Fibroblast of pulmonary artery (primary cell): ENCODE measurements at regions not wholly inside any gene's neighbourhood (a gene's known extent, or its start where the extent isn't known, plus 50 kb on each side); places are given as distances from the start of the nearest gene placed in this dataset.

ENCODE experiments used
- DNase-seq: peaks from one replicate; pipeline ENCODE4 v3.0.0-alpha.2; 2010; ENCODE audit warnings: low read depth
- H3K4me3 ChIP-seq: replicated peaks from 2 replicates; pipeline ENCODE4 v1.5.1; 2011; ENCODE audit warnings: low read depth, mild to moderate bottlenecking, control low read depth, low read length, moderate library complexity
- TF ChIP-seq, protein P1 (sequence below): IDR thresholded peaks from 2 replicates; pipeline ENCODE4 v1.5.1; 2011; ENCODE audit warnings: mild to moderate bottlenecking, control low read depth, low read length, inconsistent platforms; ENCODE audit errors: missing control alignments

DNA sequence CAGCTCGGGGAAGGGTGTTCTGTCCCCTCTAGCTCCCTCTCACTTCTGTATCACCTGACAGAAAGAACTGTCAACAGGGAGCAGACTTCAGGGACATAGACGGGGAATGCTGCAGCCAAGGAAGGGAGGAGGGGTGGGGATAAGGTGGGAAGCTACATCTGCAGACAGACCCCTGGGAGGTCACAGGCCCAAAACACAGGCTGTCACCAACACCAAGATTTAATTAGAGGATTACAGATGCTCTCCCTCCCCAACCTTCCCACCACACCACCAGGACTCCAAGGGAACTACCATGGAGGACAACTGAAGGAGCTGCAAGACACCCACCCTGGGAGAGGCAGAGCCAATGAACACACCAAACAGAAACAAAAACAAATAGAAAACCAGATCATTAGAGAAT lies 425.2 kb upstream of the VSTM2A start:
- no peak overlapping the region for H3K4me3 ChIP-seq
- TF ChIP-seq, protein P1, sequence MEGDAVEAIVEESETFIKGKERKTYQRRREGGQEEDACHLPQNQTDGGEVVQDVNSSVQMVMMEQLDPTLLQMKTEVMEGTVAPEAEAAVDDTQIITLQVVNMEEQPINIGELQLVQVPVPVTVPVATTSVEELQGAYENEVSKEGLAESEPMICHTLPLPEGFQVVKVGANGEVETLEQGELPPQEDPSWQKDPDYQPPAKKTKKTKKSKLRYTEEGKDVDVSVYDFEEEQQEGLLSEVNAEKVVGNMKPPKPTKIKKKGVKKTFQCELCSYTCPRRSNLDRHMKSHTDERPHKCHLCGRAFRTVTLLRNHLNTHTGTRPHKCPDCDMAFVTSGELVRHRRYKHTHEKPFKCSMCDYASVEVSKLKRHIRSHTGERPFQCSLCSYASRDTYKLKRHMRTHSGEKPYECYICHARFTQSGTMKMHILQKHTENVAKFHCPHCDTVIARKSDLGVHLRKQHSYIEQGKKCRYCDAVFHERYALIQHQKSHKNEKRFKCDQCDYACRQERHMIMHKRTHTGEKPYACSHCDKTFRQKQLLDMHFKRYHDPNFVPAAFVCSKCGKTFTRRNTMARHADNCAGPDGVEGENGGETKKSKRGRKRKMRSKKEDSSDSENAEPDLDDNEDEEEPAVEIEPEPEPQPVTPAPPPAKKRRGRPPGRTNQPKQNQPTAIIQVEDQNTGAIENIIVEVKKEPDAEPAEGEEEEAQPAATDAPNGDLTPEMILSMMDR, result no peak
- DNase-seq, result no peak

DNA sequence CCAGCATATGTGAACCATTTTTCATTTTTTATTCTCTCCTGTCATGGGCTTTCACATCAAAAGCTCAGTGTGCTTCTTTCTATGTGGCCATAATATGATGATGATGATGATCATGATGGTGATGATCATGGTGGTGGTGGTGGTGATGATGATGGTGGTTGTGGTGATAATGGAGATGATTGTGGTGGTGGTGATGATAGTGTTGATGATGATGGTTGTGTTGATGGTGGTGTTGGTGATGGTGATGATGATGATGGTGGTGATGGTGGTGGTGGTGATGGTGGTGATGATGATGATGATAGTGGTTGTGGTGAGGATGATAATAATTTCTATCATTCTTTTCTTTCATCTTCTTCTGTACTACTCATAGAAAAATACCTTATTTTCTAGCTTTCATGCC lies 413.1 kb upstream of the VSTM2A start:
- TF ChIP-seq, protein P1, result no peak
- DNase-seq, result no peak
- no peak overlapping the region for H3K4me3 ChIP-seq

DNA sequence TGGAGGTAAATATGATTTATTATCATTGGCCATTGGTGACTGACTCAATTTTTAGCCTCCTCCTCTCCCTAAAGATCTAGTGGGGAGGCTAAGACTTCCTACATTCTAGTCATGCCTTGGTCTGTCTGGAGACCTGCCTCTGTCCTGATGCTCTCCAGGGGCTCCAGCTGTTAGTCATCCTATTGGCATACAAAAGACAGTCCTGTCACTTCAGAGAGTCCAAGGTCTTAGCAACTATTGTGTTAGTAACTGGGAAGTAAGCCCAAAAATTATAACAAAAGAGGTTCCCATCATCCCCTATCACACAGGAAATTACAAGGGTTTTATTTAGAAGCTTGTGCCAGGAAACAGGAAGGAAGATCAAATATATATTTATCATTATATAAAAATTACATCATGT lies 400.6 kb upstream of the VSTM2A start:
- no peak for DNase-seq
- TF ChIP-seq, protein P1, result no peak
- no peak overlapping the region for H3K4me3 ChIP-seq

GRCh38 chr7:54145716-54146115 lies 396.5 kb upstream of the VSTM2A start:
- DNase-seq, result no peak
- no peak overlapping the region for H3K4me3 ChIP-seq
- TF ChIP-seq, protein P1, result no peak

- no peak for DNase-seq
- H3K4me3 ChIP-seq, result no peak overlapping the region
- TF ChIP-seq, protein P1, result no peak
Observed at GRCh38 chr7:54153462-54153861, 388.7 kb upstream of the VSTM2A start.

DNA sequence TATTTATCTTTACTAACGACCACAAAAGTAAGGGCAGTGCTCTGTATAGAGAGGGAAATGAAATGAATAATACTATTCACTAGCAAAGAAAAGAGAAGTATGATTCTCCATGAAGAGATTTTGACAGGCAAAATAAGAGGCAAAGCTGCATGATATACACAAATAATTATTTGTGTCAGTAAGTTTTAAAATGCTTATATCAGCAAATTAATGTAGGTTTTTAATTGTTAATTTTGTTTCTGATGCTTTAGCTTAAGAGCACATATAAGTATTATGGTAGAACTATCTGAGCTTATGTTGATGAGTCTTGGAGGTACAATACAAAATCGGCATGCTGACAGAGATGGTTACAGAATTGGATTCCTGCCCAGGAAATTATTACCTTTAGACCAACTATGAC lies 383.1 kb upstream of the VSTM2A start:
- TF ChIP-seq, protein P1, result no peak

DNA sequence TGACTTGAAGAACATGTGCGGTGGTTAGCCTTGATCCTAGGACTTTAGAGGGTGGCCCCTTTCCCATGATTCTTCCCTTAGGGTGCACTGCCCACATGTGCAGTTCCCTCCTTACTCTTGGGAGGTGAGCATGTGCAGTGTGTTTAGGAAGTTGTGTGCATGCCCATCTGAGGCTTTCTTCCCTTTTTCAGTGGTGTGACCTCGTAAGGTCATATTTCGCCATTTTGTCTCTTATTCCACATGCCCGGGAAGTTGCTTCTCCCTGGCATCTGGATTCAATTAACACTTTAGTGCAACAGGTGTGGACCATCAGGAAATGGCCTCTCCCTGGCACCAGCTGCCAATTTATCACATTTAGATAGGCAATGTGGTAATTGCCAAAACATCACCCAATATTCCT lies 380.6 kb upstream of the VSTM2A start:
- TF ChIP-seq, protein P1, result no peak
- no peak for DNase-seq
- H3K4me3 ChIP-seq, result no peak overlapping the region

More for the DNA sequence above, 383.1 kb upstream of the VSTM2A start:
- H3K4me3 ChIP-seq, result no peak overlapping the region
- no peak for DNase-seq
